AG04450 (cell line): ENCODE measurements at regions not wholly inside any gene's neighbourhood (a gene's known extent, or its start where the extent isn't known, plus 50 kb on each side); places are given as distances from the start of the nearest gene placed in this dataset. TPM values are rescaled to one million over a fixed set of nuclear protein-coding genes. Genes with fewer than 3 reads are reported as not detected.

Source experiments
- CTCF ChIA-PET: fragments of 300-600, 350-600 bp; formaldehyde crosslinking; extraction: SDS; loops from one replicate; lab custom pipeline; 2022; ENCODE audit warnings: antibody characterized with exemption, inconsistent platforms; lab: Charles Lee
- POLR2A ChIA-PET: fragments of 350-600 bp; formaldehyde crosslinking; extraction: SDS; loops from one replicate; lab custom pipeline; 2021; ENCODE audit warnings: antibody characterized with exemption, inconsistent platforms; lab: Yijun Ruan, JAX
- DNase-seq: peaks from one replicate; pipeline ENCODE4 v3.0.0-alpha.2; 2011; ENCODE audit warnings: low read depth, low spot score
- H3K27ac ChIP-seq: one replicate; pipeline ENCODE4 v1.5.1; 2012; ENCODE audit warnings: low read depth, low read length, control low read depth
- H3K27me3 ChIP-seq: one replicate; pipeline ENCODE4 v1.6.0; 2012; ENCODE audit warnings: low read length; ENCODE audit not compliant: control insufficient read depth, insufficient read depth
- H3K4me3 ChIP-seq: 2 replicates; pipeline ENCODE4 v1.5.1; 2011; ENCODE audit warnings: mild to moderate bottlenecking, low read depth, low read length, control low read depth
- H3K9me3 ChIP-seq: 2 replicates; pipeline ENCODE4 v1.5.1; 2012; ENCODE audit warnings: low read length; ENCODE audit not compliant: control insufficient read depth, insufficient read depth
- CTCF ChIP-seq: IDR thresholded peaks from 2 replicates; pipeline ENCODE4 v1.5.1; 2011; ENCODE audit warnings: low read depth, low read length, control low read depth, inconsistent platforms
- small RNA-seq: library from RNA; depleted of rRNA; stranded (forward); fragments of <200 nt; gene quantifications from one replicate; pipeline ENCODE3, GENCODE V24; 2012; ENCODE audit warnings: low read depth; ENCODE audit not compliant: insufficient read length

GRCh38 chr20:11853359-11853758, 64.3 kb upstream of the BTBD3 start:
- DNase-seq: no peak
- Histone ChIP-seq H3K27me3 (no peaks in the 10 kb centered on the region), H3K9me3 (no peaks in the 10 kb centered on the region; the same call in 1 of the 2 replicates), H3K27ac (no peak overlapping the region), H3K4me3 (no peak overlapping the region)
- ChIA-PET POLR2A (no interaction called here), CTCF (interaction anchor here (1.0 kb wide), 1 partner anchor 137 kb away, joined by 4 read pairs; no protein-coding TSS in a partner anchor)
- no peak for TF ChIP-seq CTCF

DNA sequence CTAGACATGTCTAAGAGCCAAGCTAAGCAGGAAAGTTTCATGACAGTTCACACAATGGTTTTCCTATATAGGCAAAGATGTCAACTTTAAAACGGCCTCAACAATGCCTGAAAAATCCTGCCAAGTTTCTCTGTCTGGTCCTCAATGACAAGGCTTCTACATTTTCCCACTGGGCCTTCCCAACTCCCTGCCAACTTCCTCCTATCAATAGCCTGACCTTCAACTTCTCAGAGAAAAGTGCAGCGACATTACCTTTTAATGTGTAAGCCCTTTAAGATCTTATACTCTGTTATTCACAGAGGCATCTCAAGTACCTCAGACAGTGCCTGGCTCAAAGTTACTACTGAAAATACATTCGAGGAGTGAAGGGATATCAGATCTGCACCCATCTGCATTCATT, 56.2 kb upstream of the BTBD3 start:
- ChIA-PET POLR2A (no interaction called here), CTCF (no interaction called here)
- no peak overlapping the region for H3K27ac ChIP-seq
- H3K4me3 ChIP-seq: no peak overlapping the region
- no peak for TF ChIP-seq CTCF
- H3K27me3 ChIP-seq: no peaks in the 10 kb centered on the region
- no peak for DNase-seq
- H3K9me3 ChIP-seq: no peaks in the 10 kb centered on the region

- Histone ChIP-seq H3K4me3 (no peak overlapping the region), H3K27me3 (no peaks in the 10 kb centered on the region), H3K9me3 (no peaks in the 10 kb centered on the region), H3K27ac (no peak overlapping the region)
- CTCF ChIA-PET: no interaction called here
- DNase-seq: no peak
- POLR2A ChIA-PET: no interaction called here
- TF ChIP-seq CTCF: no peak
Observed at GRCh38 chr20:11867291-11867919, 50.3 kb upstream of the BTBD3 start.

Small RNA genes lying in the stretch of these regions (small RNA-seq; reads per million reads assigned to genes)
- not detected for gene AL080274.1
- gene RN7SKP111: not detected
